ENCODE measurements at regions not wholly inside any gene's neighbourhood (a gene's known extent, or its start where the extent isn't known, plus 50 kb on each side); places are given as distances from the start of the nearest gene placed in this dataset.
"Not testable (repeated sequence)": the region's sequence is repeated elsewhere in the genome, so short reads cannot be mapped to it uniquely, and the experiment has no call there.

DNA sequence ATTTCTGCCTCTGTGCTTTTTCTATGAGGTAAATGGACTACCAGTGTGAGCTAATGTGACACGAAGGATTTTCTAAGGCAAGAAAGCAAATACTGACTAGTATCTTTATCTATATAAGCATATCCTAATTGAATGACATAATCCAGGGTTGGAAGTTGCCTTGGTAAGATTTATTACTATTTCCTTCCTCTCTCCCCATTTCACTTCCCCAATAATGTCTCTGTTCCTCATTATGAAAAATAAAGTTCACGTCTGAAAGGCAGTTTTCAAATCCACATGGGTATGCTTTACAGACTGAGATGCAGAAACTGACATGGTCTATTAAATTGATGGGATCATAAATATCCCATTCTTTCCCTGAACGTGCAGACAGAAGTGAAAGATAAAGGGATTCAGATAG is 86.0 kb downstream of the DTWD1 start:
- no peak for DNase-seq (ENCODE audit: low read depth)

DNA sequence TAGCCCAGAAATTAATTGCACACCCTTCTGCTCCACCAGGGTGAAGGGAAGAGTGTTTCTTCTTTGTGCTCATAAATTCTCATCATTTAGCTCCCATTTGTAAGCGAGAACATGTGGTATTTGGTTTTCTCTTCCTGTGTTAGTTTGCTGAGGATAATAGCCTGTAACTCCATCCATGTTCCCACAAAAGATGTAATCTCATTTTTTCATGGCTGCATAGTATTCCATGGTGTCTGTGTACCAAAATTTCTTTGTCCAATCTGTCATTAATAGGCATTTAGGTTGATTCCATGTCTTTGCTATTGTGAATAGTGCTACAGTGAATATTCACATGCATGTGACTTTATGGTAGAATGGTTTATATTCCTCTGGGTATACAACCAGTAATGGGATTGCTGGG is 86.8 kb downstream of the DTWD1 start:
- no peak for DNase-seq (ENCODE audit: low read depth)

DNA sequence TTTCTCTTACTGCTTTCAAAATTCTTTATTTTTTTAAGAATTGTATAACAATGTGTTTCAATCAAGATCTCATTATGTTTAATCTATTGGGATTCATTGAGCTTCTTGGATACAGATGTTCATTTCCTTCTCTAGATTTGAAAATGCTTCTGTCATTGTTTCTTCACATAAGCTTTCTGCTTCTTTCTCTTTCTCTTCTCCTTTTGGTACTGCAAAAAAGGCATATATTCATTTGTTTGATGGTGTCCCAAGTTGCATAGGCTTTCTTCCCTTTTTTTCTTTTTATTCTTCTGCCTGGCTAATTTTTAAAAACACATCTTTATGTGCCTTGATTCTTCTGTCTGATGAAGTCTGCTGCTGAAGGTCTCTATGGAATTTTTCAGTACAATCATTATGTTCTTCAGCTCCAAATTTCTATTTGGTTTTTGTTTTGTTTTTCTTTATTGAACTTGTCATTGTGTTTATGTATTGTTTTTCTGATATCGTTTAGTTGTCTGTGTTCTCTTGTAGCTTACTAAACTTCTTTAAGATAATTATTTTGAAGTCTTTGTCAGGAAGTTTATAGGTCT is 88.9 kb downstream of the DTWD1 start:
- DNase-seq (ENCODE audit: low read depth): no peak

DNA sequence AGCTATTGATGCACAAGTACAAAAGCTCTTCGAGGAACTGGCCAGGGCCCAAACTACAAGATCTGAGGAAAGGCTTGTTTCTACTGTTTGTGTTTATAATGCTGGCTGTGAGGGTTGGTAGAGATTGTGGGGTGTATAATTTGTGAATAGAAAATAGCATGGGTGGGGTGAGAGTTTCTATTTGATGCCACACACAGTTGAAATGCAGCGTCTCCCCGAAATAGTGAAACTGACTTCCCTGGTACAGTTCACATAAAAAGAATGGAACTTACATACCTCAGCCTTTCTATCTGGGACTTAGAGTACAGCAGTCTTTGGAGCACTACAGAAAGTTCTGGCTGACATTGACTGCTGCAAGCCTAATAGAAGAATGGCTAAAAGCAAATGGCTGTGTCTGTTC is 91.3 kb downstream of the DTWD1 start:
- DNase-seq (ENCODE audit: low read depth): no peak

DNA sequence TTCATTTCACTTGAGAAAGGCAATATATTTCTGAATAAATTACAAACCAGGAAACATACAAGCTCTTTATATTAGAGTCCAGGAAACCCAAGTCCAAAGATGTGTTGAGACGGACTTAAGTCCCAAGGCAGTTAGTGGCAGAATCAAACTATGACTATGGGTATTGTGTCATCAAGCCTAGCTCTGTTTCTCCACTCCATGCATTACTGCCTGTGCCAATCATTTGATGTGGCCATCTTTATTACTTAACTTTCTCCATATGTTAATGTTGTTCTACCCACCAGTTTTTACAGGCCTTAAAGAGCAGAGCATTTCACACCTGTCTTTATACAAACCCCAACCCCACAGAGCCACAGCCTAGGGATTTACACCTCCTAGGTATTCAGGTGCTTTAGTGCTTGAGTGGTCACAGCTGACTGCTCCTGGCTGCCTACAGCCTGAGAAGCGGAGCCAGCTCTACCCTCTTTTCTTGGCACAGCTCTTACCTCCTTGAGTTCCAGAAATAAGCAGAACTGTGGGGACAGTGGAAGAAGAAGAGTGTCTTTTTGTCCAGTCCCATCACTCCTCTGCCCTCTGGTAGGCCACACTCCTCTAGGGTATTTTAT is 92.1 kb downstream of the DTWD1 start:
- no peak for DNase-seq (ENCODE audit: low read depth)

DNA sequence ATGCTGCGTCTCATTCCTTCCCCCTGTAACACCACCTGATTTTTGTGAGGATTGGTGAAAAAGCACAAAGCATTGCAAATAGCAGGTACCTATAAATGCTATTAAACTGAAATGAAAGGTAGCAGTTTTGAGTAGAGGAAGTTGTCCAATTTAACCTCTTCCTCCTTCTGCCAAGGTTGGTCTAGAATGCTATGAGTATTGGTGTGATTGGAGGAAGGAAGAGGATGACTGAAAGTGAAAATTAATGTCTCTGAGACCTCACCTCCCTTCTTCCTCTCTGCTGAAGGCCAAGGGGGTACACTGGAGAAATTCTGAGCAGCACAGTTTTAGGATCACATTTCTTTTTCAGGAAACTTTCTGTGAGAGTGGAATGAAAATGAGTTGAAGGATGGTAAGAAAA is 94.4 kb downstream of the DTWD1 start:
- no peak for DNase-seq (ENCODE audit: low read depth)

DNA sequence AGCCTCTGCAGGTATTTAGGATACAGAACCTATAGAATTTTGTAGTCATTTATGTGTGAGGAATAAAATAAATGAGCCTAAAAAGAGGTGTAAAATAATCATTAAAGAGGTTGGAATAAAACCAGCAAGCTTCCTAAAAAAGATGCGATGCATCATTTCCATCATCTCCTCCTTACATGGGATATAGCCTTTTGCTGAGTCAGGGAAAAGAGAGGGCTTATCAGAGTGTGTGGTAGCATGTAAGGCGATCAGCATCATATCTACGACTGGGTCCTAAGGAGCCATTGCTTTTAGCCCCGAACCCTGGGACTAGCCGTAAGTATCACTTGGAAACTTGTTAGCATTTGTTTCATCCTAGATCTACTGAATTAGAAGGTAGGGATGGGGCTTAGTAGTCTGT is 94.9 kb downstream of the DTWD1 start:
- no peak for DNase-seq (ENCODE audit: low read depth)

DNA sequence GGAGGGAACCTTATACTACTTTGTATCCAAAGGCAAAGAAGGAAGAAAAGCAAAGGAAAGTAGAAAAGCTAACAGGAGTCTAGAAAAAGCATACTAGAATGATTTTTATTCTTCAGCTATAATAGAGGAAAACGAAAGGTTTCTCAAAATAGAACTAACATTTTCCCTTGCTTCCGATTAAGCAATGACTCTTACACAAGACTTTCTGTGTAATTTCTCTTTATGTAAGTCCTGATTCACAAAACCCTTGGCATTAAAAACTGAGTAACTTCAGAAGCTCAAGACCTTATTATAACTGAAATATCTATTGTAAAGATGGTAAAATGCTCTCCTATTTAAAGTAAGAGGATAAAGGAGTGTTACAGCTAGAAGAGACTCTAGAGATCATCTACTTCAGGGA is 97.4 kb downstream of the DTWD1 start:
- no peak for DNase-seq (ENCODE audit: low read depth)

DNA sequence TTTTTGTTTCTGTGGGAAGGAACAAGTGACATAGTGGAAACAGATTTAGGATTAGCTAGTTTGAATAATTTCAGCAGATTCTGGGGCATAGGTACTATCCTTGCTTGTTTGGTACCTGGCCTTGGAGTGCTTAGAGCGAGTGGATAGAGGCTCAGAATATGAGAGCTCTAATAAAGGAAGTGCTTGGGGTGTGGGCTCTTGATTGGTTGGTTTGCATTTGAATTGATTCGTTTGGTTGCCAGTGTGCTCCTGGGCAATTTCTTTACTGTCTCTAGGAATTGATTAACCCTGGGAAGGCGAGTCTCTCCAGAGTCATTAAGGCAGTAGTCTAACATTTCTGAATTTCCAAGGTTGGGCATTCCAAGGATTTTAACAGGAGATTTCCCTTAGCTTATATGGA is 98.0 kb downstream of the DTWD1 start:
- no peak for DNase-seq (ENCODE audit: low read depth)

DNA sequence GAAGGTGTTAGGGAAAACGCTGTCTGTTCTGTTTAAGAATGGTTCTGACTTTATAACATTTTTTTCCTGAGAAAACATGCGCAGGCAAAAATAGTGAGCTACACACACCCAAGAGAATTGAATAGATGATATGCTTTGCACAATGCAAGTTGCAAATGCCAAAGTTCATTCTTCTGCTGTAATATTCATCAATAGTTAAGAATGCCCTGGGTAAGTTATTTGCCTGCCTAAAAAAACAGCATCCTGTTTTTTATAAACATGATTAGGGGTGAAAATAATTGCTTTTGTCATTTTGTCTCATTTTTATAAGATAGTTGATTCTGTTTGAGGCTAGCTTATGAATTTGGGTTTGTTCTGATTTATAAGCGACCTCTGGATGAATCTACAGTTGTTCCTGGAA is 99.4 kb downstream of the DTWD1 start:
- no peak for DNase-seq (ENCODE audit: low read depth)

DNA sequence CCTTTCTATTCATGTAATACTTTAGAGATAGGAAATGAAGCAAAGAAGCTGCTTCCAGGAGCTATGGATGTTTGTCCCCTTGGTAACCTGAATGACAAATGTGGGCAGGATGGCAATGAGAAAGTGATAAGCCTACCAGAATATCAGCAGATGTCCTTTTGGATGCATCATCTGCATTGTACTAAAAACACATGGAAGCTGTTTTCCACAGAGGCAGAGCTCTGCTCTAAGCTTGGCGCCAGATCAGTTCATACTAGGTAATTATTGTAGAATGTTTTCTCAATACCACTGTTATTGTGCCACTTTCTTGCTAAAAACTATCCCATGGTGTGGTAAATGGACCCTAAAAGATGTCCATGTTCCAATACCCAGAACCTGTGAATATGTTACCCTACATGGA is 100.2 kb downstream of the DTWD1 start:
- no peak for DNase-seq (ENCODE audit: low read depth)

DNA sequence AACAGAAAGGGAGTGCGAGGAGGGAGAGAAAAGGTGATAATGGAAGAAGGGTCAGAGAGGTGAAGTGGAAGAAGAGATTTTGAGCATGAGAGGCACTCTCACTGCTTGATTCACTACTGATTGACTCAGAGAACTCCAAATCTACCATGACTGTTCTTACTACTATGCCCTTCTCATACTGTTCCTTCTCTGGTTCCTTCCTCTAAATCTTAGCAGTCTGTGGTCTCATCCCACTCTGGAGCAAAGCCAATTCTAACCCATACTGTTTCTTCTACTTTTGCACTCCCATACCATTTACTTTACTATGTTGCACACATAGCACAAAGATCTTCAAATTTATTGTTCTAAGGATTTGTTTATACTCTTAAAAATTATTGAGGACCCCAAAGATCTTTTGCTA is 100.8 kb downstream of the DTWD1 start:
- no peak for DNase-seq (ENCODE audit: low read depth)

DNA sequence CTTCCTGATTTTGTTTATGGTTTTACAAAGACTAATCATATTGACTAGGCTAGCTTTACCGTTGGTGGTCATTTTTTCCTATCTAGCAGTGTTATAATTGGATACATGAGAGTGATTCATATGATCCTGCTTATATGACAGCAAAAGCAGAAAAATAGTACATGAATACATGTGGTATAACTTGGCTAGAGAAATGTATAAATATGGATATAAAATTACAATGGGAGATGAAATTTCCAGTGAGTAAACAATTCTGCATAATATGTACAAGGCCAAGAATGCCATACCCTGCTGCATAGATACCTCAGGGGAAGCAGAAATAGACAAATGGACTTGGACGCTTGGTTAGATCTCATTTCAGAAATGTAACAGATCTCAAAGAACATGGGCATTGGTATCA is 103.1 kb downstream of the DTWD1 start:
- no peak for DNase-seq (ENCODE audit: low read depth)

DNA sequence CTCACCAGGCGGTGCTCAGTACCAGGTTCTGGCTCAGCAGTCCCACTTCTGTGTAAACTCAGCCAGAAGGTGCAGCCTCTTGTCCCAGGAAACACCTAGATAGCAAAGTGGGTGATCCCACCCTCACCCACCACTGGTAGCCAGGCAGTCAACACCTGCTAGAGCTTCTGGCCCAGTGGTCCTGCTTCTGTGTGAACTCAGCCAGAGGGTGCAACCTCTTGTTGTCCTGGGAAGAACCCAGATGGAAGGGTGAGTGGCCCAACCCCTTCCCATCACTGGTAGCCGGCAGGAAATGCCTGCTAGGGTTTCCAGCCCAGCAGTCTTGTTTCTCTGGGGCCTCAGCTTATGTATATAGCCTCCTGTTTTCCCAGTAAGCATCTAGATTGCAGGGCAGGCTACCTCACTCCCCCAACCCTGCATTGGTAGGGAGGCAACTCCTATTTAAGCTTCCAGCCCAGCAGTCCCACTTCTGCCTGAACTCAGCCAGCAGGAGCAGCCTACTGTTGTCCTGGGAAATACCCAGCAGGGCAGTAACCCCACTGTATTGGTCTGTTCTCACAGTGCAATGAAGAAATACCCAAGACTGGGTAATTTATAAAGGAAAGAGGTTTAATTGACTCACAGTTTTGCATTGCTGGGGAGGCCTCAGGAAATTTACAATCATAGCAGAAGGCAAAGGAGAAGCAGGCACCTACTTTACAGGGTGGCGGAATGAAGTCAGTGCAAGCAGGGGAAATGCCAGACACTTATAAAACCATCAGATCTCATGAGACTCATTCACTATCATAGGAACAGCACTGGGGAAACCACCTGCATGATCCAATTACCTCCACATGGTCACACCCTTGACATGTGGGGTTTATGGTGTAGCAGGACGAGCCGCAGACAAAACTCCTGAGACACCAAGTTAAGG is 110.6 kb downstream of the DTWD1 start:
- no peak for DNase-seq (ENCODE audit: low read depth)

DNA sequence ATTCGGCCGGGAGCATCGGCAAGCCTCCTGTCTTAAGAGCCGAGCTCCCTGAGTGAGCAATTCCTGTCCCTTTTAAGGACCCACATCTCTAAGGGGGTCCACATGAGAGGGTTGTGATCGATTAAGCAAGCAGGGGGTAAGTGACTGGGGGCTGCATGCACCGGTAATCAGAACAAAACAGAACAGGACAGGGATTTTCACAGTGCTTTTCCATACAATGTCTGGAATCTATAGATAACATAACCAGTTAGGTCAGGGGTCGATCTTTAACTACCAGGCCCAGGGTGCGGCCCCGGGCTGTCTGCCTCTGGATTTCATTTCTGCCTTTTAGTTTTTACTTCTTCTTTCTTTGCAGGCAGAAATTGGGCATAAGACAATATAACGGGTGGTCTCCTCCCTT is 111.3 kb downstream of the DTWD1 start:
- not testable (repeated sequence) for DNase-seq (ENCODE audit: low read depth)

DNA sequence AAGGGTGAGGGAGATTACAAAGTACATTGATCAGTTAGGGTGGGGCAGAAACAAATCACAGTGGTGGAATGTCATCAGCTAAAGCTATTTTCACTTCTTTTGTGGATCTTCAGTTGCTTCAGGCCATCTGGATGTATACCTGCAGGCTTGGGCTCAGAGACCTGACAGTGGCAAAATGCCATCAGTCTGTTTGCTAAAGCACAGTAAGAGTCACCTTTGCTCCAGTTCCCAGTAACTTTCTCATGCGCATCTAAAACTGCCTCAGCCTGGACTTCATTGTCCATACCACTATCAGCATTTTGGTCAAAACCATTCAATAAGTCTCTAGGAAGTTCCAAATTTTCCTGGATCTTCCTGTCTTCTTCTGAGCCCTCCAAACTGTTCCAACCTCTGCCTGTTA is 113.2 kb downstream of the DTWD1 start:
- DNase-seq (ENCODE audit: low read depth): not testable (repeated sequence)

DNA sequence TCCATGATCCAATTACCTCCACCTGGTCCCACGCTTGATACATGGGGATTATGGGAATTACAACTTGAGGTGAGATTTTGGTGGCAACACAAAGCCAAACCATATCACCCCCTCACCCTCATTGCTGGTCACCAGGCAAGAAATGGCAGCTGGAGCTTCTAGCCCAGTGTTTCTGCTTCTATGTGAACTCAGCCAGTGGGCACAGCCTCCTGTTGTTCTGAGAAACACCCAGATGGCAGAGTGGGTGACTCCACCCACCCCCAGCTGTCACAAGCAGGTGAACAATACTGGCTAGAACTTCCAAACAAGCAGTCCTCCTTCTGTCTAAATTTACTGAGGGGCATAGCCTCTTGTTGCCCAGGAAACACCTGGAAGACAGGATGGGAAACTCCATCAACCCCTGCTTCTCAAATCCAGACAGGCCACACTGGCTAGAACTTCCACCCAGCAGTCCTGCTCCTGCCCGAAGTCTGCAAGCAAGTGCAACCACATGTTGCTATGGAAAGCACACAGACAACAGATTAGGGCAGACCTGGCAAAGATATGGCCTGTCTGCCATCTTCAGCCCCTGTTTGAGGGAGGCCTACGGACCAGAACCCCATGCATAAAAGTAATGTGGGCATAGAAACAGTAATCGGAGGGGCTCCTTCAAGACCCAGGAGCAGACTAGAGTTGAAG is 114.1 kb downstream of the DTWD1 start:
- no peak for DNase-seq (ENCODE audit: low read depth)

DNA sequence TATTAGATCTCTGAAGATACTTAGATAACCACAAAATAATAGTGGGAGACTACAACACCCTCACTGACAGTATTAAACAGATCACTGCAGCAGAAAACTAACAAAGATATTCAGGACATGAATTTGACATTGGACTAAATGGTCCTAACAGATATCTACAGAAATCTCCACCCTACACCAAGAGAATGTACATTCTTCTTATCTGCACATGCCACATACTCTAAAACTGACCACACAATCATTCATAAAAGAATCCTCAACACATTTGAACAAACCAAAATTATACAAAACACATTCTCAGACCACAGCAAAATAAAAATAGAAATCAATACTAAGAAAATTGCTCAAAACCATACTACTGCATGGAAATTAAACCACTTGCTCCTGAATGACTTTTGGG is 116.3 kb downstream of the DTWD1 start:
- no peak for DNase-seq (ENCODE audit: low read depth)

DNA sequence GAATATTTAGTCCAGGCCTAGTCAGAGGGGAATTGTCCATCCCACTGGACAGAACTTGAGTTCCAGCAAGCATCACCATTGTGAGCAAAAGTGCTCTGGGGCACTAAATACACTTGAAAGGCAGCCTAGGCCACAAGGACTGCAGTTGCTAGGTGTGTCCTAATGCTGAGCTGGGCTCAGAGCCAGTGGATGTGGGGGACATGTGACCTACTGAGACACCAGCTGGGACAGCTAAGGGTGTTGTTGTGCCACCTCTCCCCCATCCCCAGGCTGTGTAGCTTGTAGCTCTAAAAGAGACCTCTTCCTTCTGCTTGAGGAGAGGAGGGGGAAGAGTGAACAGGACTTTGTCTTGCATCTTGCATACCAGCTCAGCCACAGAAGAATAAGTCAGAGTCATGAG is 120.9 kb downstream of the DTWD1 start:
- DNase-seq (ENCODE audit: low read depth): peak; percentile 27

DNA sequence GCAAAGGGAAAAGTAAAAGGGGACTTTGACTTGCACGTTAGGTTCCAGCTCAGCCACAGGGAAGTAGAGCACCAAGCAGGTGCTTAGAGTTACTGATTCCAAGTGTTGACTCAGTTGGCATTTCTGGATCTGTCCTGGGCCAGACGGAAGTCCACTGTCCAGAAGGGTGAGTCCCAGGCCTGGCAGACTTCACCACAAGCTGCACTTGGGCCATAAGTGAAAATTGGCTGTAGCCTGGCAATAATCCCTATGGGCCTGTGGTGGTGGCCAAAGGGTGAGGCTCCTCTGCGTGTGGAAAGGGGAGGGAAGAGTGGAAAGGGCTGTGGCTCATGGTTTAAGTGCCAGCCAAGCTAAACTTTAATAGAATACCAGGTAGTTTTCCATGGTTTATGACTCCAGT is 121.5 kb downstream of the DTWD1 start:
- no peak for DNase-seq (ENCODE audit: low read depth)

DNA sequence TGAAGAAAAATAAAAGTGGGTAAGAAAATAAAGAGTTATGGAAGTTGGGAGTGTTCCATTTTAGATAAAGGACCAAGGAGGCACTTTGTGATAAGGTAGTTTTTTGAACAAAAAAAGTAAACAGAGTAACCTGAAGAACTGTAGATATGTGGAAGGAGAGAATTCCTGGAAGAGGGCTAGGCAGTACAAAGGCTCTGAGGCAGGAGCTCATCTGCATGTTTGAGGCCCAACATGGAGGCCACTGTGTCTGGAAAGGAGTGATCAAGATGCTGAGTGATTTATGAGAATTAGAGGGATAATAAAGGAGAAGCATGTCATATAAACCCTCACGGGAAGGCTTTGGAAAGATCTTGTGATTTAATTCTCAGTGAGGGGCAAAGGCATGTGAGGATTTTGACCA is 126.5 kb downstream of the DTWD1 start:
- DNase-seq (ENCODE audit: low read depth): no peak

DNA sequence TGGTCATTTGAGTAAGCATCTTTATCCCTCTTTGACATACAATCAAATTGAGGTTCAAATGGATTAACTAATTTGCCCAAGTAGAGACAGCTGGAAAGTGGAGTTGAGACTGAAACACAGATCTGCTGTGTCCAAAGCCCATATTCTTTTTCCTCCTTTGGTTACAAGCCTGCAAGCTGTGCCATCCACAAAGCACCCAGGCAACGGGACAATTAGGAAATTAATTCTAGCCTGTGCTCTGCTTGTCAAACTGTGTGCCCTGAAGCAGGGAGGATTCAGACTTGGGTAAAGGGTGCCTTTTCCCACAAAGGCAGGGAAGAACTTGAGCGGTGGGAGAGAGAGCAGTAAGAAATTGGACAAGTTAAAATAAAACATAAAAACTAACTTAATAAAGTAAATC is 127.9 kb downstream of the DTWD1 start:
- no peak for DNase-seq (ENCODE audit: low read depth)

DNA sequence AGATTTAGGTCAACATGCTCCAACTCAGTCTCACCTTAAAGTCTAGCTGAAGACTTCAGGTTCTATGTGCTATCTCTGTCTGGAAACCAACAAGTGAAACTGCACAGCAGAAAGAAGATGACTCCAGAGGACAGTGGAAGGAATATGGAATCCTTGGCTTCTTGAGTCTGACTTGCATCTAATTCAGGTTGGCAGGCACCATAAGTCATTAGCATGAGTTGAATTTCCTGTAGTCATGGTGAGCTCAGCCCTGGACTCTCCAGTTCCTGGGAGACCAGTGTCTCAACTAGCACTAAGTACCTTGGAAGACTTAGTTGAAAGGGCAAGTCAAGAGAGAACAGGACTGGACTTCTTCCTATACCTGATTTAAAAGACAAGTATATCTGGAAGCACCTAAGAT is 129.7 kb downstream of the DTWD1 start:
- no peak for DNase-seq (ENCODE audit: low read depth)

Measured in M059J (cell line).